GM12873 (cell line): ENCODE measurements at regions not wholly inside any gene's neighbourhood (a gene's known extent, or its start where the extent isn't known, plus 50 kb on each side); places are given as distances from the start of the nearest gene placed in this dataset.

Source experiments
- CTCF ChIP-seq: IDR thresholded peaks from 2 replicates; pipeline ENCODE4 v1.5.1; 2012; ENCODE audit warnings: low read depth, mild to moderate bottlenecking, moderate library complexity, low read length, control low read depth; ENCODE audit not compliant: insufficient read depth; ENCODE audit errors: missing control alignments

GRCh38 chr3:189108735-189109134 lies 63.0 kb upstream of the TPRG1 start:
- no peak for TF ChIP-seq CTCF

GRCh38 chr3:189109145-189109544 lies 62.6 kb upstream of the TPRG1 start:
- no peak for TF ChIP-seq CTCF

DNA sequence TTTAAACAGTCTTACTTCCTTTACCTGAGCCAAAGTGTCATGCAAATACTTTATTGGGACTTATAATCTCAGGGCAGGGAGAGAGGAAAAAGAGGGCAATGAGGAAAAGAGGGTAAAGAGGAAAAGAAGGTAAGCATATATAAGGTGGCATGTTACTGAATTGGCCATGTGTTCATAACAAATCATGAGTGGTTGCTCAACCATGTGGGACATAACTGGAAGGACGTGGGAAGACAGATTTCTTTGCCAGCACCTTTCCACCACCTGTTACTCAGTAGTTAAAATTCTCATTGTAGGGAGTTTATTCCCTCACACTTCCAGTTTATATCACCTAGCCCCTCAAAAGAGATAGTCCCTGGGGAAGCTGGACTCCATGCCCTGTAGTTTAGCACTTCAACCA lies 54.7 kb upstream of the TPRG1 start:
- TF ChIP-seq CTCF = no peak

- TF ChIP-seq CTCF = no peak
Measured at GRCh38 chr3:189118896-189119295, 52.9 kb upstream of the TPRG1 start.

GRCh38 chr3:189119950-189120349 lies 51.8 kb upstream of the TPRG1 start:
- no peak for TF ChIP-seq CTCF

DNA sequence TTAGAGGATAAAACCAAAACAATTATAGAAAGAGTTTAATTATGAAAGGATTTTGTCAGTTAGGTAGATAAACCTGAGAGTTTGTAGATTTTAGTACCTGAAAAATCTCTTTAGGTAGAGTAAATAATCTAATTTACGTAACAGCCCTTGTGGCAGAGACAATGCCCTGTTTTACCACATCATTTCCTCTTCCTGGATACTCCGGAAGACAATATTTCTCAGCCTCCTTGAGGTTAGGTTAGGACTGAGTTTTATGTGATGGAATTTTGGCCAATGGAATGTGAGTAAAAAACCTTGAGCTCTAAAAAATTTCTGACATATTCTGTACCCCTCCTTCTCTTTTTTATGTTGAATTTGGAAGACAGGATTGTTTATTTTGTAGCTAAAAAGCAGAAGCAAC lies 50.7 kb upstream of the TPRG1 start:
- TF ChIP-seq CTCF = no peak
